Thoracic aorta (tissue), 2 donors: ENCODE measurements at regions not wholly inside any gene's neighbourhood (a gene's known extent, or its start where the extent isn't known, plus 50 kb on each side); places are given as distances from the start of the nearest gene placed in this dataset.
"Not testable (repeated sequence)": the region's sequence is repeated elsewhere in the genome, so short reads cannot be mapped to it uniquely, and the experiment has no call there.

Experiments used
- ATAC-seq: fragments of 150-250 bp; one replicate; pipeline ENCODE4 v1.8.0; 2017; ENCODE audit warnings: low read depth; ENCODE audit not compliant: insufficient number of reproducible peaks, low FRiP score
- DNase-seq: peaks from one replicate; pipeline ENCODE4 v3.0.0-alpha.2; 2020; ENCODE audit warnings: low spot score
- H3K27ac ChIP-seq, 2 donors: fragments of 200-600 bp; sonication (generic); 1 replicate in 1 of 2; 2 replicates in 1 of 2; pipeline ENCODE4 v1.5.1; 2016; ENCODE audit warnings: mild to moderate bottlenecking in 2 of 2, moderate library complexity in 2 of 2
- H3K27me3 ChIP-seq: fragments of 200-600 bp; sonication (generic); replicated peaks from 2 replicates; pipeline ENCODE4 v1.6.0; 2016; ENCODE audit warnings: mild to moderate bottlenecking; ENCODE audit not compliant: insufficient read depth
- H3K36me3 ChIP-seq: fragments of 200-600 bp; sonication (generic); one replicate; pipeline ENCODE4 v1.5.1; 2016
- H3K4me1 ChIP-seq, 2 donors: fragments of 200-600 bp; sonication (generic); 1 replicate in 1 of 2; 2 replicates in 1 of 2; pipeline versions ENCODE4 v1.5.1 to v1.6.0; 2016; ENCODE audit warnings: low read depth in 2 of 2, mild to moderate bottlenecking in 1 of 2; ENCODE audit not compliant: control insufficient read depth in 1 of 2
- H3K4me3 ChIP-seq: fragments of 200-600 bp; sonication (generic); 2 replicates; pipeline ENCODE4 v1.5.1; 2016; ENCODE audit warnings: mild to moderate bottlenecking
- H3K9me3 ChIP-seq: fragments of 200-600 bp; sonication (generic); 2 replicates; pipeline ENCODE4 v1.5.1; 2016
- CTCF ChIP-seq: fragments of 200-600 bp; sonication (generic); IDR thresholded peaks from one replicate; pipeline ENCODE4 v1.5.1; 2019; ENCODE audit warnings: antibody characterized with exemption

- TF ChIP-seq CTCF, result no peak
- DNase-seq, result no peak
- no peaks in the 10 kb centered on the region for H3K9me3 ChIP-seq
- H3K36me3 ChIP-seq, result no peaks in the 10 kb centered on the region
- no peaks in the 10 kb centered on the region for H3K4me1 ChIP-seq
- no peak overlapping the region for H3K4me3 ChIP-seq
- no peak overlapping the region for H3K27ac ChIP-seq
- H3K27me3 ChIP-seq, result no peaks in the 10 kb centered on the region
- ATAC-seq, result no peak
Measured at GRCh38 chr5:135094339-135095051, 60.5 kb upstream of the PITX1 start.

- DNase-seq, H3K36me3 ChIP-seq, H3K27ac ChIP-seq, H3K9me3 ChIP-seq, H3K27me3 ChIP-seq, ATAC-seq, H3K4me1 ChIP-seq, H3K4me3 ChIP-seq: not testable (repeated sequence)
Measured at GRCh38 chr5:135093483-135093882, 59.5 kb upstream of the PITX1 start.

GRCh38 chr5:135092476-135092875 is 58.4 kb upstream of the PITX1 start:
- no peaks in the 10 kb centered on the region for H3K27me3 ChIP-seq
- H3K4me3 ChIP-seq, result no peak overlapping the region
- H3K27ac ChIP-seq, result no peak overlapping the region
- H3K4me1 ChIP-seq, result no peaks in the 10 kb centered on the region
- H3K9me3 ChIP-seq, result no peaks in the 10 kb centered on the region
- ATAC-seq (no peak), DNase-seq (no peak)
- H3K36me3 ChIP-seq, result no peaks in the 10 kb centered on the region
- TF ChIP-seq CTCF, result no peak

- TF ChIP-seq CTCF, result no peak
- Histone ChIP-seq H3K27me3 (no peaks in the 10 kb centered on the region), H3K4me3 (no peak overlapping the region), H3K36me3 (no peaks in the 10 kb centered on the region), H3K9me3 (no peaks in the 10 kb centered on the region), H3K4me1 (no peaks in the 10 kb centered on the region), H3K27ac (no peak overlapping the region)
- ATAC-seq (no peak), DNase-seq (no peak)
Measured at GRCh38 chr5:135091286-135091685, 57.3 kb upstream of the PITX1 start.

- no peak overlapping the region for H3K27ac ChIP-seq
- no peaks in the 10 kb centered on the region for H3K27me3 ChIP-seq
- no peak for TF ChIP-seq CTCF
- no peak for DNase-seq
- no peak for ATAC-seq
- no peak overlapping the region for H3K4me3 ChIP-seq
- no peaks in the 10 kb centered on the region for H3K4me1 ChIP-seq
- no peaks in the 10 kb centered on the region for H3K9me3 ChIP-seq
- H3K36me3 ChIP-seq, result no peaks in the 10 kb centered on the region
Measured at GRCh38 chr5:135089912-135090311, 55.9 kb upstream of the PITX1 start.

- TF ChIP-seq CTCF, result no peak
- Histone ChIP-seq H3K27me3 (no peaks in the 10 kb centered on the region), H3K4me3 (no peak overlapping the region), H3K27ac (no peak overlapping the region), H3K36me3 (no peaks in the 10 kb centered on the region), H3K9me3 (no peaks in the 10 kb centered on the region), H3K4me1 (no peaks in the 10 kb centered on the region)
- DNase-seq (no peak), ATAC-seq (no peak)
Measured at GRCh38 chr5:135088911-135089310, 54.9 kb upstream of the PITX1 start.
